Nephron progenitor cell (in vitro differentiated cells): ENCODE measurements at regions not wholly inside any gene's neighbourhood (a gene's known extent, or its start where the extent isn't known, plus 50 kb on each side); places are given as distances from the start of the nearest gene placed in this dataset.

Source experiments
- DNase-seq: peaks from one replicate; pipeline ENCODE4 v3.0.0; 2021
- H3K27ac Mint-ChIP-seq: 2 replicates; pipeline ENCODE4 v1.8.0; 2021; ENCODE audit warnings: mild to moderate bottlenecking, moderate library complexity, mixed read lengths
- H3K27me3 Mint-ChIP-seq: 2 replicates; pipeline ENCODE4 v1.8.0; 2021; ENCODE audit warnings: mild to moderate bottlenecking, low read depth, mixed read lengths; ENCODE audit not compliant: poor library complexity
- H3K36me3 Mint-ChIP-seq: 2 replicates; pipeline ENCODE4 v1.8.0; 2021; ENCODE audit warnings: low read depth, mixed read lengths
- H3K4me1 Mint-ChIP-seq: 2 replicates; pipeline ENCODE4 v1.8.0; 2021; ENCODE audit warnings: mixed read lengths
- H3K4me3 Mint-ChIP-seq: 2 replicates; pipeline ENCODE4 v1.8.0; 2021; ENCODE audit warnings: mild to moderate bottlenecking, moderate library complexity, mixed read lengths
- H3K9me3 Mint-ChIP-seq: 2 replicates; pipeline ENCODE4 v1.8.0; 2021; ENCODE audit warnings: mild to moderate bottlenecking, moderate library complexity, mixed read lengths
- TF ChIP-seq, protein P1 (sequence below): fragments of 200-600 bp; sonication (generic); IDR thresholded peaks from 2 replicates; pipeline ENCODE4 v1.5.0; 2021; ENCODE audit warnings: antibody characterized with exemption

DNA sequence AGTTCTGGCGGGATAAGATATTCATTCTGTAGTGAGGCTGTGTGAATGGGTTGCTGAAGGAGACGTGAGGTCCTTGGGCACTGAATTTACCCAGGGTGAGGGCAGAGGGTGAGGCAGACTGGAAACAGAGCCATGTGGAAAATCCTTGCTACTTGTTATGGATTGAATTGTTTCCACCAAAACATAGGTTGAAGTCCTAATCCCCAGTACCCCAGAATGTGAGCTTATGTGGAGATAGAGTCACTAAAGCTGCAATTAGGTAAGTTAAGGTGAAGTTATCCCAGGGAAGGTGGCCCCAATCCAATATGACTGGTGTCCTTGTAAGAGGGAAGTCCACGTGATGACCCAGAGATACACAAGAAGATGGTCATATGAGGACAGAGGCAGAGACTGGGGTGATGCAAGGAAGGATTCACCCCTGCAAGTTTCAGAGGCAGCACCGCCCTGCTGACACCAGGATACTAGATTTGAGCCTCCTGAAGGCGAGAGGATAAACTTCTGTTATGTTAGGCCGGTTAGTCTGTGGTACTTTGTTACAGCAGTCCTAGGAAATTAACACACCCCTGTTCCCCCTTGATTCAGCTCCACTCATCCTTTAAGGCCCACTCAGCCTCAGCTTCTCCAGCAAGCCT, 289.4 kb upstream of the MEX3C start:
- Mint-ChIP-seq H3K9me3 (peaks cover 2% of the 10 kb centered on the region), H3K4me1 (no peaks in the 10 kb centered on the region), H3K27ac (no peak overlapping the region), H3K36me3 (no peaks in the 10 kb centered on the region), H3K27me3 (peaks cover 4% of the 10 kb centered on the region), H3K4me3 (no peak overlapping the region)
- DNase-seq = no peak
- TF ChIP-seq, protein P1, sequence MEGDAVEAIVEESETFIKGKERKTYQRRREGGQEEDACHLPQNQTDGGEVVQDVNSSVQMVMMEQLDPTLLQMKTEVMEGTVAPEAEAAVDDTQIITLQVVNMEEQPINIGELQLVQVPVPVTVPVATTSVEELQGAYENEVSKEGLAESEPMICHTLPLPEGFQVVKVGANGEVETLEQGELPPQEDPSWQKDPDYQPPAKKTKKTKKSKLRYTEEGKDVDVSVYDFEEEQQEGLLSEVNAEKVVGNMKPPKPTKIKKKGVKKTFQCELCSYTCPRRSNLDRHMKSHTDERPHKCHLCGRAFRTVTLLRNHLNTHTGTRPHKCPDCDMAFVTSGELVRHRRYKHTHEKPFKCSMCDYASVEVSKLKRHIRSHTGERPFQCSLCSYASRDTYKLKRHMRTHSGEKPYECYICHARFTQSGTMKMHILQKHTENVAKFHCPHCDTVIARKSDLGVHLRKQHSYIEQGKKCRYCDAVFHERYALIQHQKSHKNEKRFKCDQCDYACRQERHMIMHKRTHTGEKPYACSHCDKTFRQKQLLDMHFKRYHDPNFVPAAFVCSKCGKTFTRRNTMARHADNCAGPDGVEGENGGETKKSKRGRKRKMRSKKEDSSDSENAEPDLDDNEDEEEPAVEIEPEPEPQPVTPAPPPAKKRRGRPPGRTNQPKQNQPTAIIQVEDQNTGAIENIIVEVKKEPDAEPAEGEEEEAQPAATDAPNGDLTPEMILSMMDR = no peak

DNA sequence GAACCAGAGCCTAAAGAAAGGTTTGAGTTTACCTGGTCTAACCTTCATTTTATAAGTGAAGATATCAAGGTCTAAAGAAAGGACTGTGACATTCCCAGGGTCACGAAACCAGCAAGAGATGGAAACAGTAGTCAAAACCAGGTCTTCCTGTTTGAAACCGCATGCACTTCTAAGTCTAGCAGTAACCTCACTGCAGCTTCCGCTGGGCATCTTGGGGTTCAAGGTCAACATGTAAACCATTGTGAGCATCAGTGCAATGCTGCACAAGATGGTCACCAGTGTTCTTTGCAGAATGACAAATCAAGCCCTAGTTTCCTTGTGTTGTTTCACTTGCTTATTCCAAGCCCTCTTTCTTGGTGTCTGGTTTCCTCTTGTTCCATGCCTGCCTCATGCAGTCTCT, 292.9 kb upstream of the MEX3C start:
- peaks cover 8% of the 10 kb centered on the region for H3K27me3 Mint-ChIP-seq
- no peak overlapping the region for H3K4me3 Mint-ChIP-seq
- no peak overlapping the region for H3K27ac Mint-ChIP-seq
- H3K36me3 Mint-ChIP-seq = no peaks in the 10 kb centered on the region
- H3K9me3 Mint-ChIP-seq = no peaks in the 10 kb centered on the region
- H3K4me1 Mint-ChIP-seq = no peaks in the 10 kb centered on the region
- no peak for DNase-seq
- TF ChIP-seq, protein P1 = no peak

DNA sequence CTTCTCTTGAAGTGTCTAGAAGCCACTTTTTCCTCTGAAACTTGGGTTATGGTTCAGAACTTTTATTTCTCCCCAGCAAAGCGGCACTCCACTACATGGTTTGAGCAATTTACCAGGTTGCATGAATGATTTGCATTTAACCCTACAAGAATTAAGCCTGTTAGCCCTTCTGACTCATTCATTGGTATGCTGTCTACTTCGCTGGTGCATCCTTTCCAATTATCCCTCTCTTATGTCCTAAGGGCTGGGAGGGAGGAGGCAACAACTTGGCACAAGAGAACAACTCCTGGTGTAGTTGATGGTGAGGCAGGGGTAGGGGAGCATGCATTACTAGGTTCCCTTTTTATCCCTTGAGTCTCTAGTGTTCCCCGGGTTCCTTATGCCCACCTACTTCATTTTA, 293.4 kb upstream of the MEX3C start:
- Mint-ChIP-seq H3K27ac (no peak overlapping the region), H3K36me3 (no peaks in the 10 kb centered on the region), H3K27me3 (peaks cover 8% of the 10 kb centered on the region), H3K4me3 (no peak overlapping the region), H3K4me1 (no peaks in the 10 kb centered on the region), H3K9me3 (no peaks in the 10 kb centered on the region)
- DNase-seq = no peak
- TF ChIP-seq, protein P1 = no peak

DNA sequence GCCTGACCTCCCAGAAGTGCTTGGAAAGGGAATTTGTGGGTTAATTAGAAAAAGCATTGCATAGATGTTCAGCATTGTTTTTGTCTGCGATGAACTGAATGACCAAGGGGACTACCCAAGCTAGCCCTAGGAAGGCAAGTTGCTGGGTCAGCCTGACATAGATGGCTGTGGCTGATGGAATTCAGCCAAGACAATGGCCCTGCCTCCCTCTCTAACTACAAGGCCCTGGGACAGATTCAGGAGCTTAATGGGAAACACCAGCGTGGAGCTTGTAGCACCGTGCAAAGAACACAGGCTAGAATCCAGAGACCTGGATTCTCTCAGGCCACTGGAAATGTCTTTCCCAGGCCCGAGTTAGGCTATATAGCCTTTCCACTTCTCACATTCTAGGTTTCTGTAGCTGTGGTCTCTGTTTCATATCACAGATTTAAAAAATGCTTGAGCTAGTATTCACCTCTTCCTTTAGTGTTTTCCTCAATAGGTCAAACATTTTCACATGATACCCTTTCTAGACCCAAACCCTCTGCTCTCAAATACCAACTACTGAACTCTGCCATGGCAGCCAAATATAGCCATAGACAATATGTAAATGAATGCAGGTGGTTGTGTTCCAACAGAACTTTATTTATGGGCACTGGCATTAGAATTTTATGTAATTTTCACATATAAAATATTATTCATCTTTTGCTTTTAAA, 294.3 kb upstream of the MEX3C start:
- DNase-seq = no peak
- H3K4me3 Mint-ChIP-seq = no peak overlapping the region
- no peak overlapping the region for H3K27ac Mint-ChIP-seq
- no peaks in the 10 kb centered on the region for H3K9me3 Mint-ChIP-seq
- peaks cover 8% of the 10 kb centered on the region for H3K27me3 Mint-ChIP-seq
- TF ChIP-seq, protein P1 = no peak
- H3K36me3 Mint-ChIP-seq = no peaks in the 10 kb centered on the region
- no peaks in the 10 kb centered on the region for H3K4me1 Mint-ChIP-seq

DNA sequence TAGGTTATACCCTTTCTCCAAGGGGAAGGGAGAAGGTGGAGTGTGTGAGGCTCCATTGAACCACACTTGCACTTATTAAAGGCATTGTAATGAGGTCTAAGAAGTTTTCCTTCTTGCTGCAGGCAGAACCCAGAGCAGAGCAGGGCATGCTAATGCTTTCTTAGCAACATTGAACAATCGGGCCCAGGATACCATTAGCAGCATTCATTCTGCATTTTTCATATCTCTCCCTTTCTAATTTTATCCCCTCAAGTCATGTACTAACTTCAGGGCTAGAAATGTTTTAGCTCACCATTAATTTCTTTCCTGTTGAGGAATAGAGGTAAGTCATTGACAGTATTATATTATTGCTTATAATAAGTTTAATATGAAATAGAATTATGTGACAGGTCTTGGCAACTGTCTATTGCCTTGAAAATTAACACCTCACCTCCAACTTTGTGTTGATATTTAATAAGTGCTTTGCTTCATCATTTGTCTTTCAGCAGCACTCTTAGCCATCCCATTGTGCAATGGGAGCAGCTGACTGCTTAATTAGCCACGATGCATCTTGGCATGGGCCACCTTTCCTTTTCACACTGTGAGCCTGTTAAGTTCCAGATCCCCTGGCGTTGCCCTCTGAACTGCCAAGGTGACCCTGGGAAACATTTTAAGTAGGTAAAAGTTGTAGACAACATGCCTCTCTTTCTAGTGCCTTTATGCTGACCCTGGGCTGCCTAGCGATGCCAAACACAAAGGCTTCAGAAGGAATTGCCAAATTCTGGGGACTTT, 300.8 kb upstream of the MEX3C start:
- DNase-seq = no peak
- Mint-ChIP-seq H3K36me3 (no peaks in the 10 kb centered on the region), H3K4me3 (no peak overlapping the region), H3K4me1 (no peaks in the 10 kb centered on the region), H3K27me3 (peaks cover 7% of the 10 kb centered on the region), H3K27ac (no peak overlapping the region), H3K9me3 (no peaks in the 10 kb centered on the region)
- TF ChIP-seq, protein P1 = no peak
